ENCODE measurements at regions not wholly inside any gene's neighbourhood (a gene's known extent, or its start where the extent isn't known, plus 50 kb on each side); places are given as distances from the start of the nearest gene placed in this dataset.

DNA sequence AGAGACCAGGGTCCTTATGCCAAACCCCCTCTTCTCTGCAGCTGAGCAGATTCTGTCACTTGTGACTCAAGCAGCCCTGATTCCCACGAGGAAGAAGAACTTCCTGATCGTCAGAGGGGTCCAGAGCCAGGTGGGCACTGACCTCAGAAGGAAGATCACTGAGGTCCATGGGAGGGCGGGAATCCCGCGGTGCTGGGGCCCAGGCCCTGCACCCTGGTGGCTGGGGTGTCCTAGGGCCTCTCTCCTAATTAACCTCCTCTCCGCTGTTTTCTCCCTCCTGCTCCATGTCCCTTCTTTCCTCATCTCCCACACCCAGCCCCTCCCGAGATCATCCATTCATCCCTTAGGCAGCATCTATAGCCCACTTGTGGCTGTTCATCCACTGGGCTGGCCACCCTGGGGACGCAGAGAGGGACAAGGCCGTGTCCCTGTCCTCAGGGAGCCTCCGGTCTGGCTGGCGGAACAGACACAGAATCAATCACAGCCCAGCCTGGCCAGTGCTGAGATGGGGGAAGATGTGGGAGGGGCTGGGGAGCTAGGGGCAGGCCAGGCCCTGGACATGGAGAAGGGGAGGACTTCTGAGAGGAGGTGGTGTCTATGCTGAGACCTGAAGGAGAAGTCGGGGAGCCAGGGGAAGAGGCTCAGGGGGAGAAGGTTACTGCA, 638.3 kb downstream of the MATN1 start:
- TF ChIP-seq, protein P1, sequence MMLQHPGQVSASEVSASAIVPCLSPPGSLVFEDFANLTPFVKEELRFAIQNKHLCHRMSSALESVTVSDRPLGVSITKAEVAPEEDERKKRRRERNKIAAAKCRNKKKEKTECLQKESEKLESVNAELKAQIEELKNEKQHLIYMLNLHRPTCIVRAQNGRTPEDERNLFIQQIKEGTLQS (IDR thresholded peaks at IDR 0.05): no peak
- TF ChIP-seq CTCF (IDR thresholded peaks at IDR 0.05; ENCODE audit: low read depth, low read length, missing input control): no peak
- no peak for TF ChIP-seq JUND (IDR thresholded peaks at IDR 0.05)
- TF ChIP-seq TAF1 (conservative IDR thresholded peaks at IDR 0.05): no peak
- no peak for TF ChIP-seq REST (IDR thresholded peaks at IDR 0.05)
- no peak for TF ChIP-seq RXRA (IDR thresholded peaks at IDR 0.05)
- TF ChIP-seq RAD21 (IDR thresholded peaks at IDR 0.05): no peak
- no peak for TF ChIP-seq EGR1 (IDR thresholded peaks at IDR 0.05; ENCODE audit: low read depth in 2 of 2)
- no peak for TF ChIP-seq MAX (IDR thresholded peaks at IDR 0.05)
- TF ChIP-seq, protein P2, sequence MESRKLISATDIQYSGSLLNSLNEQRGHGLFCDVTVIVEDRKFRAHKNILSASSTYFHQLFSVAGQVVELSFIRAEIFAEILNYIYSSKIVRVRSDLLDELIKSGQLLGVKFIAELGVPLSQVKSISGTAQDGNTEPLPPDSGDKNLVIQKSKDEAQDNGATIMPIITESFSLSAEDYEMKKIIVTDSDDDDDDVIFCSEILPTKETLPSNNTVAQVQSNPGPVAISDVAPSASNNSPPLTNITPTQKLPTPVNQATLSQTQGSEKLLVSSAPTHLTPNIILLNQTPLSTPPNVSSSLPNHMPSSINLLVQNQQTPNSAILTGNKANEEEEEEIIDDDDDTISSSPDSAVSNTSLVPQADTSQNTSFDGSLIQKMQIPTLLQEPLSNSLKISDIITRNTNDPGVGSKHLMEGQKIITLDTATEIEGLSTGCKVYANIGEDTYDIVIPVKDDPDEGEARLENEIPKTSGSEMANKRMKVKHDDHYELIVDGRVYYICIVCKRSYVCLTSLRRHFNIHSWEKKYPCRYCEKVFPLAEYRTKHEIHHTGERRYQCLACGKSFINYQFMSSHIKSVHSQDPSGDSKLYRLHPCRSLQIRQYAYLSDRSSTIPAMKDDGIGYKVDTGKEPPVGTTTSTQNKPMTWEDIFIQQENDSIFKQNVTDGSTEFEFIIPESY (IDR thresholded peaks at IDR 0.05): no peak
